Stomach (tissue), 8 donors: ENCODE measurements at regions not wholly inside any gene's neighbourhood (a gene's known extent, or its start where the extent isn't known, plus 50 kb on each side); places are given as distances from the start of the nearest gene placed in this dataset.

Source experiments
- DNase-seq, 2 donors: peaks; one replicate each; pipeline versions ENCODE4 v3.0.0 to v3.0.0-alpha.2; 2013 to 2019
- H3K27ac ChIP-seq, 5 donors: fragments of 200-600 bp in 4 of 5; sonication (generic) in 4 of 5; one replicate each; pipeline ENCODE4 v1.5.1; 2013 to 2019; ENCODE audit warnings: mild to moderate bottlenecking in 1 of 5, moderate library complexity in 1 of 5
- H3K27me3 ChIP-seq, 3 donors: fragments of 200-600 bp; sonication (generic); one replicate each; pipeline ENCODE4 v1.5.1; 2017 to 2019; ENCODE audit warnings: mixed run types in 1 of 3
- H3K36me3 ChIP-seq, 4 donors: fragments of 200-600 bp; sonication (generic); 1 replicate in 3 of 4; 2 replicates in 1 of 4; pipeline ENCODE4 v1.5.1; 2016 to 2019
- H3K4me1 ChIP-seq, 4 donors: fragments of 200-600 bp; sonication (generic); one replicate each; pipeline ENCODE4 v1.5.1; 2016 to 2019
- H3K4me3 ChIP-seq, 4 donors: fragments of 200-600 bp; sonication (generic) in 3 of 4; one replicate each; pipeline ENCODE4 v1.5.1; 2016 to 2019; ENCODE audit warnings: mild to moderate bottlenecking in 1 of 4
- H3K9me3 ChIP-seq, 4 donors: fragments of 200-600 bp; sonication (generic); one replicate each; pipeline ENCODE4 v1.5.1; 2016 to 2019
- EP300 ChIP-seq: sonication (generic); formaldehyde crosslinking; IDR thresholded peaks from one replicate; pipeline ENCODE4 v1.6.1; 2017; ENCODE audit warnings: antibody characterized with exemption
- POLR2A ChIP-seq, 4 donors: fragments of 450-650 bp; IDR thresholded peaks; one replicate each; pipeline ENCODE4 v1.6.1; 2016; ENCODE audit warnings: antibody characterized with exemption in 4 of 4, control low read depth in 2 of 4, mild to moderate bottlenecking in 1 of 4, moderate library complexity in 1 of 4
- POLR2AphosphoS5 ChIP-seq, 3 donors: sonication (generic); formaldehyde crosslinking; IDR thresholded peaks; one replicate each; pipeline ENCODE4 v1.6.1; 2016; ENCODE audit warnings: antibody characterized with exemption in 3 of 3
- WGBS, 5 donors: extraction: QIAGEN DNeasy Blood & Tissue Kit in 3 of 5; methylation state at CpG; one replicate each; pipeline versions ENCODE4 v1.1.5 to v1.1.7; 2013 to 2018; 5-methylcytosine and 5-hydroxymethylcytosine counted together
- intact Hi-C: fragments of 100-400 bp; cut with DNase I; formaldehyde crosslinking; loops from one replicate; pipeline ENCODE4 v1.15.1; 2023; ENCODE audit warnings: low total_unique reads
- TF ChIP-seq, protein P1 (sequence below), 7 experiments: fragments of 450-650 bp in 4 of 7; fragments of 200-600 bp in 3 of 7; sonication (generic) in 3 of 7; IDR thresholded peaks; one replicate each; pipeline ENCODE4 v1.5.1; 2016 to 2019; ENCODE audit warnings: antibody characterized with exemption in 7 of 7, control low read depth in 2 of 7, mild to moderate bottlenecking in 1 of 7
- donor health status: healthy with polysubstance abuse.
- donor health status: Bipolar disorder and iron deficiency.
- donor health status: healthy.

DNA sequence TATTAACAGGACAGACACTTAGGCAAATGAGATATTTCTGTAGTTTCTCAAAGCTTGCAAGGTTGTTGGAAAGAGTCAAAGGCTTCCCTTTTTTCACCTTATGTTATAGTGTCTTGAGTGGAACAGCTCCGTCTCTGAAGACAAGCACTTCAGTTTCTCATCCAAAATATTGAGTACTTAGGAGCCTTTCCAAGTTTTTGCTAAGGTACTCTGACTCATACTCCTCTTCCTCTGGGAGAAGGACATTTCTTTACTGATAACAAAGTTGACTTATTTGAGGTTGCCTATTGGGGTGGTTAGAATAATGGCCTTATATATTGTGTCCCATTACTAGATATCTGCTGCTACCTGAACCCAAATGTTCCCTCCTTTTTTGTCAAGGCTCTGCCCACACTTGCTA is 869.6 kb downstream of the MAT2B start:
- TF ChIP-seq, protein P1, sequence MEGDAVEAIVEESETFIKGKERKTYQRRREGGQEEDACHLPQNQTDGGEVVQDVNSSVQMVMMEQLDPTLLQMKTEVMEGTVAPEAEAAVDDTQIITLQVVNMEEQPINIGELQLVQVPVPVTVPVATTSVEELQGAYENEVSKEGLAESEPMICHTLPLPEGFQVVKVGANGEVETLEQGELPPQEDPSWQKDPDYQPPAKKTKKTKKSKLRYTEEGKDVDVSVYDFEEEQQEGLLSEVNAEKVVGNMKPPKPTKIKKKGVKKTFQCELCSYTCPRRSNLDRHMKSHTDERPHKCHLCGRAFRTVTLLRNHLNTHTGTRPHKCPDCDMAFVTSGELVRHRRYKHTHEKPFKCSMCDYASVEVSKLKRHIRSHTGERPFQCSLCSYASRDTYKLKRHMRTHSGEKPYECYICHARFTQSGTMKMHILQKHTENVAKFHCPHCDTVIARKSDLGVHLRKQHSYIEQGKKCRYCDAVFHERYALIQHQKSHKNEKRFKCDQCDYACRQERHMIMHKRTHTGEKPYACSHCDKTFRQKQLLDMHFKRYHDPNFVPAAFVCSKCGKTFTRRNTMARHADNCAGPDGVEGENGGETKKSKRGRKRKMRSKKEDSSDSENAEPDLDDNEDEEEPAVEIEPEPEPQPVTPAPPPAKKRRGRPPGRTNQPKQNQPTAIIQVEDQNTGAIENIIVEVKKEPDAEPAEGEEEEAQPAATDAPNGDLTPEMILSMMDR (IDR thresholded peaks at IDR 0.05): no peak
- TF ChIP-seq EP300 (no peak), POLR2AphosphoS5 (IDR thresholded peaks at IDR 0.05) (no peak), POLR2A (IDR thresholded peaks at IDR 0.05) (no peak)
- Histone ChIP-seq H3K4me3 (no peak overlapping the region), H3K27ac (no peak overlapping the region), H3K36me3 (no peaks in the 10 kb centered on the region), H3K4me1 (no peaks in the 10 kb centered on the region), H3K9me3 (peaks cover 0 to 6% (median 4%) of the 10 kb centered on the region in 4 donors), H3K27me3 (no peaks in the 10 kb centered on the region)
- WGBS, 5 donors: 27 to 50% (median 31%) methylated on average over 1 of the region's 1 CpG
- intact Hi-C loops: no loop called here
- DNase-seq: no peak

DNA sequence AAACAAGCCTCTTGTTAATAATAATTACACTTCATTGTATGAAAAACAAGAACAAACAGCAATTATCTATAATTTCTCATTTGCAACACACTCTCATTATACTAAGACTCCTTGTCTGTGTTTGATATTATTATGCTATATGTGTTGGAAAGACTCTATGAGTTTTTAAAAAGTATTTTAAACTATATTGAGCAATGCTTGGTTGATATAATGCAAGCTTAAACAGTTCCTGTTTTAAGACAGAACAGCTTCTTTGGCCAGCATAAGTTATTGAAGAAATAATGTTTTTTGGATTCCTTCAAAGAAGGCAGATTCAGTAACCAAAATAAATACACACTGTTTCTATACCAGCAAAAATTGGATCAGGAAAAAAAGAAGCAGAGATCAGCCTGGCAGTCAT is 871.4 kb downstream of the MAT2B start:
- TF ChIP-seq POLR2AphosphoS5 (IDR thresholded peaks at IDR 0.05) (no peak), POLR2A (IDR thresholded peaks at IDR 0.05) (no peak), EP300 (no peak)
- TF ChIP-seq, protein P1 (IDR thresholded peaks at IDR 0.05): no peak
- Histone ChIP-seq H3K4me3 (no peak overlapping the region), H3K27me3 (no peaks in the 10 kb centered on the region), H3K4me1 (no peaks in the 10 kb centered on the region), H3K9me3 (peaks cover 0 to 7% (median 4%) of the 10 kb centered on the region in 4 donors), H3K27ac (no peak overlapping the region), H3K36me3 (no peaks in the 10 kb centered on the region)
- DNase-seq: no peak
- intact Hi-C loops: no loop called here

DNA sequence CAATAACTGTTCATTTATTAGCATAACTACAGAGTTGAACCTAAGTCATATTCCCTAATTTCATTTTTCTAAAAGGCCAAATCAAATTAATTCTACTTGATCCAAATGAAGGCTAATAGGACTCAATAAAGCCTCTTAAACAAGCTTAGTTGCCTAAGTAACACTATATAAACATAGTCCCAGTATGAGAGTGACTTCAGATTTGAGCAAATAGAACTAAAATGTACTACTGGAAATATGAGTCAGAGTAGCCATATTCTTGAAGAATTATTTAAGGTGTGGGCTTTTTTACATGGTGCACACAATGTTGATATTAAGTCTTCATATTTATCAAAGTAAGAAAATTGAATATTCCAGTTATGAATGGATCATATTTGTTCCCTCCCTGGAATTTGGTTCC is 872.3 kb downstream of the MAT2B start:
- intact Hi-C loops: no loop called here
- TF ChIP-seq, protein P1 (IDR thresholded peaks at IDR 0.05): no peak
- TF ChIP-seq POLR2A (IDR thresholded peaks at IDR 0.05) (no peak), EP300 (no peak), POLR2AphosphoS5 (IDR thresholded peaks at IDR 0.05) (no peak)
- no peak overlapping the region for H3K27ac ChIP-seq
- no peak overlapping the region for H3K4me3 ChIP-seq
- H3K9me3 ChIP-seq: peaks cover 0 to 14% (median 4%) of the 10 kb centered on the region in 4 donors
- no peaks in the 10 kb centered on the region for H3K4me1 ChIP-seq
- no peaks in the 10 kb centered on the region for H3K27me3 ChIP-seq
- DNase-seq: no peak
- H3K36me3 ChIP-seq: no peaks in the 10 kb centered on the region

DNA sequence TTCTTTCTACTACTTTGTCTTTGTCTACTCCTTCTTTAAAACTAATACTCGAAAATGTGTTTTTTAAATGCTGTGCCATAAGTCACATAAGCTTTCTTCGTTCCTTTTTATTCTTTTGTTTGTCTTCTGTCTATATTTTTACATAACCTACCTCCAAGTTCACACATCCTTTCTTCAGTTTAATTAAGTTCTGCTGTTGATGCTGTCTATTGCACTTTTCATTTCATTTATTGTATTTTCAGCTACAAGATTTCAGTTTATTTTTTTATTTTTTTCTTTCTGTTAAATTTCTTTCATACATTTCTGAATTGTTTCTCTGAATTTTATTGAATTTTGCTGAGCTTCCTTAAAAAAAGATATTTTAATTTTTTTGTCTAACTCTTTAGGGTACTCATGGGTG is 878.2 kb downstream of the MAT2B start:
- intact Hi-C loops: no loop called here
- TF ChIP-seq POLR2AphosphoS5 (IDR thresholded peaks at IDR 0.05): no peak
- TF ChIP-seq, protein P1 (IDR thresholded peaks at IDR 0.05): no peak
- no peak for TF ChIP-seq EP300
- TF ChIP-seq POLR2A (IDR thresholded peaks at IDR 0.05): no peak

More for the DNA sequence above, 878.2 kb downstream of the MAT2B start:
- Histone ChIP-seq H3K27ac (no peak overlapping the region), H3K4me1 (no peaks in the 10 kb centered on the region), H3K4me3 (no peak overlapping the region), H3K9me3 (peaks cover 0 to 29% (median 13%) of the 10 kb centered on the region in 4 donors), H3K36me3 (no peaks in the 10 kb centered on the region), H3K27me3 (no peaks in the 10 kb centered on the region)
- WGBS, 5 donors: 58 to 81% (median 66%) methylated on average over 2 of the region's 2 CpGs
- no peak for DNase-seq
